CD4-positive, CD25-positive, alpha-beta regulatory T cell (primary cell): ENCODE measurements at regions not wholly inside any gene's neighbourhood (a gene's known extent, or its start where the extent isn't known, plus 50 kb on each side); places are given as distances from the start of the nearest gene placed in this dataset.

Experiments used
- ATAC-seq, 2 donors: fragments of 150-1000 bp; cut with Tn5 transposase; one replicate each; pipeline ENCODE4 v1.10.0; 2021; ENCODE audit warnings: low read depth in 2 of 2, moderate number of reproducible peaks in 2 of 2, moderate library complexity in 1 of 2
- DNase-seq, 3 donors: peaks; one replicate each; pipeline versions ENCODE4 v3.0.0 to v3.0.0-alpha.2; 2012 to 2022; ENCODE audit warnings: mixed read lengths in 1 of 3
- H3K27ac ChIP-seq: one replicate; pipeline ENCODE4 v1.7.0; 2013; ENCODE audit warnings: mild to moderate bottlenecking, low read length; ENCODE audit not compliant: insufficient read depth, poor library complexity, severe bottlenecking
- H3K27me3 ChIP-seq: one replicate; pipeline ENCODE4 v1.7.0; 2013; ENCODE audit warnings: low read length; ENCODE audit not compliant: control insufficient read depth, insufficient read depth
- H3K36me3 ChIP-seq: one replicate; pipeline ENCODE4 v1.7.0; 2013; ENCODE audit warnings: mild to moderate bottlenecking, low read length, moderate library complexity; ENCODE audit not compliant: control insufficient read depth, insufficient read depth
- H3K4me1 ChIP-seq: 2 replicates; pipeline ENCODE4 v1.7.0; 2013; ENCODE audit warnings: mild to moderate bottlenecking, low read length; ENCODE audit not compliant: insufficient read depth, control insufficient read depth, poor library complexity, severe bottlenecking
- H3K4me3 ChIP-seq: one replicate; pipeline ENCODE4 v1.7.0; 2013; ENCODE audit warnings: low read depth, mild to moderate bottlenecking, low read length, moderate library complexity
- H3K9me3 ChIP-seq, 2 experiments: 1 replicate in 1 of 2; 2 replicates in 1 of 2; pipeline ENCODE4 v1.7.0; 2013; ENCODE audit warnings: low read length in 2 of 2, mild to moderate bottlenecking in 1 of 2, moderate library complexity in 1 of 2; ENCODE audit not compliant: control insufficient read depth in 2 of 2
- H3K27ac Mint-ChIP-seq, 3 donors: one replicate each; pipeline ENCODE4 v1.8.0; 2020 to 2022; ENCODE audit warnings: mild to moderate bottlenecking in 3 of 3, mixed read lengths in 3 of 3, moderate library complexity in 2 of 3
- H3K27me3 Mint-ChIP-seq: one replicate; pipeline ENCODE4 v1.8.0; 2022; ENCODE audit warnings: mild to moderate bottlenecking, mixed read lengths
- H3K36me3 Mint-ChIP-seq: one replicate; pipeline ENCODE4 v1.8.0; 2020; ENCODE audit warnings: mixed read lengths
- H3K4me1 Mint-ChIP-seq, 4 donors: one replicate each; pipeline ENCODE4 v1.8.0; 2020 to 2022; ENCODE audit warnings: mixed read lengths in 4 of 4, mild to moderate bottlenecking in 1 of 4
- H3K4me3 Mint-ChIP-seq, 4 donors: one replicate each; pipeline ENCODE4 v1.8.0; 2020 to 2022; ENCODE audit warnings: mild to moderate bottlenecking in 4 of 4, mixed read lengths in 4 of 4, moderate library complexity in 3 of 4
- H3K9me3 Mint-ChIP-seq, 7 donors: one replicate each; pipeline ENCODE4 v1.8.0; 2020 to 2022; ENCODE audit warnings: mixed read lengths in 7 of 7, mild to moderate bottlenecking in 3 of 7, moderate library complexity in 2 of 7

DNA sequence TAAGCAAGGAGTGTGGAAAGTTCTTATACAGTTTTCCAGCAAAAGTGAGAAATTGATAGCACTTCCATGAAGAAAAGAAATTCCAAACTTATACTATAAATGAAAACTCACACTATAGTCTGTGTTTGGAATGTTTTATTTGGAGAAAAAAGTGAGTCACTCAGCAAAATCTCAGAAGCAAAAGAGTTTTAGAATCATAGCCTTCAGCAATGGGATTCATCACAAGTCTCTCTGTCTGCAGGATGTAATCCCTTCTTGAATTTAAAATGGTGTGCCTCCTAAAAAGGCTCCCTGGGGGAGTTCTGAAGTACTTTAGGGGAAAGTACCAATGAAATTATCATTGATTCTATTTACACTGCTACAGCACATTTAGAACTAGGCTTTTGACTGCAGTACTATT, 756.4 kb downstream of the XPNPEP1 start:
- Histone ChIP-seq H3K4me1 (no peaks in the 10 kb centered on the region), H3K27me3 (no peaks in the 10 kb centered on the region), H3K9me3 (no peaks in the 10 kb centered on the region), H3K4me3 (no peak overlapping the region), H3K36me3 (no peaks in the 10 kb centered on the region), H3K27ac (no peak overlapping the region)
- no peak overlapping the region for H3K27ac Mint-ChIP-seq
- no peaks in the 10 kb centered on the region for H3K27me3 Mint-ChIP-seq
- H3K4me1 Mint-ChIP-seq: peaks cover 0 to 2% (median 0%) of the 10 kb centered on the region in 4 donors
- H3K36me3 Mint-ChIP-seq: no peaks in the 10 kb centered on the region
- no peak for DNase-seq
- peaks cover 2 to 10% (median 7%) of the 10 kb centered on the region in 7 donors for H3K9me3 Mint-ChIP-seq
- no peak overlapping the region for H3K4me3 Mint-ChIP-seq
- ATAC-seq: no peak

DNA sequence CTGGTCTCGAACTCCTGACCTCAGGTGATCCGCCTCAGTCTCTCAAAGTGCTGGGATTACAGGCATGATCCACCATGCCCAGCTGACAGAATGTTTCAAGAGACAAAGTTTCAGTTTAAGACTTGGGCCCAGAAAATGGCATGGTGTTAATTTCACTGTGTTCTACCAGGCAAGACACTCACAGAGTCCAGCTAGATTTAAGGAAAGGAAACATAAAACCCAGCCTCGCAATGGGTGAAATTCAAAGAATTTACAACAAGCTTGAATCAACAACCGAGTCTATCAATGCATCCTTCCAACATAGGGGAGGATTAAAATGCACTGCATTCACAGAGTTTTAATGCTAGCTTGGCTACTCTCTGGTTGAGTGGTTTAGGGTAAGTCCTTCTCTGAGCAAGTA, 764.0 kb downstream of the XPNPEP1 start:
- Mint-ChIP-seq H3K4me3 (no peak overlapping the region), H3K27ac (no peak overlapping the region), H3K4me1 (no peaks in the 10 kb centered on the region), H3K27me3 (no peaks in the 10 kb centered on the region), H3K9me3 (peaks cover 5 to 25% (median 9%) of the 10 kb centered on the region in 7 donors), H3K36me3 (no peaks in the 10 kb centered on the region)
- Histone ChIP-seq H3K27me3 (no peaks in the 10 kb centered on the region), H3K27ac (no peak overlapping the region), H3K36me3 (no peaks in the 10 kb centered on the region), H3K4me3 (no peak overlapping the region), H3K4me1 (no peaks in the 10 kb centered on the region), H3K9me3 (peaks cover 0 to 3% of the 10 kb centered on the region in 2 experiments)
- no peak for ATAC-seq
- no peak for DNase-seq

DNA sequence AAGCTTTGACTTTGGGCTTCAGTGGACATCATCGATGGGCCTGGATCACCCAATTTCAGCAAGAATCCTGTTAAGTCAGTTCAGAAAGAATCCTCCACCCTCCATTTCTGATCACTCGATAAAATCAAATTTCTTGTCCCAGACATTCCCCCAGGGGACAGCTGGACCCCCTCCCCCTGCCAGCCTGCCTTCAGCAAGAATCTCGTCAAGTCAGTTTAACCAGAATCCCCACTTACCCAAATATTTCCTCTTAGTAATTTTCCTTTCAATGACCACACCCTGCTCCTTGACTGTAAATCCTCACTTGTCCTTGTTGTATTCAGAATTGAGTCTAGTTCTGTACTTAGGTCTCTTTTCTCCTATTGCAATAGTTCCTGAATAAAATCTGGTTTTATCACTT, 766.9 kb downstream of the XPNPEP1 start:
- H3K27ac Mint-ChIP-seq: no peak overlapping the region
- Histone ChIP-seq H3K27me3 (no peaks in the 10 kb centered on the region), H3K4me3 (no peak overlapping the region), H3K9me3 (peaks cover 2 to 4% of the 10 kb centered on the region in 2 experiments), H3K36me3 (no peaks in the 10 kb centered on the region), H3K27ac (no peak overlapping the region), H3K4me1 (no peaks in the 10 kb centered on the region)
- DNase-seq: no peak
- ATAC-seq: no peak
- no peaks in the 10 kb centered on the region for H3K36me3 Mint-ChIP-seq
- H3K9me3 Mint-ChIP-seq: peaks cover 5 to 31% (median 9%) of the 10 kb centered on the region in 7 donors
- no peaks in the 10 kb centered on the region for H3K4me1 Mint-ChIP-seq
- H3K27me3 Mint-ChIP-seq: no peaks in the 10 kb centered on the region
- no peak overlapping the region for H3K4me3 Mint-ChIP-seq

DNA sequence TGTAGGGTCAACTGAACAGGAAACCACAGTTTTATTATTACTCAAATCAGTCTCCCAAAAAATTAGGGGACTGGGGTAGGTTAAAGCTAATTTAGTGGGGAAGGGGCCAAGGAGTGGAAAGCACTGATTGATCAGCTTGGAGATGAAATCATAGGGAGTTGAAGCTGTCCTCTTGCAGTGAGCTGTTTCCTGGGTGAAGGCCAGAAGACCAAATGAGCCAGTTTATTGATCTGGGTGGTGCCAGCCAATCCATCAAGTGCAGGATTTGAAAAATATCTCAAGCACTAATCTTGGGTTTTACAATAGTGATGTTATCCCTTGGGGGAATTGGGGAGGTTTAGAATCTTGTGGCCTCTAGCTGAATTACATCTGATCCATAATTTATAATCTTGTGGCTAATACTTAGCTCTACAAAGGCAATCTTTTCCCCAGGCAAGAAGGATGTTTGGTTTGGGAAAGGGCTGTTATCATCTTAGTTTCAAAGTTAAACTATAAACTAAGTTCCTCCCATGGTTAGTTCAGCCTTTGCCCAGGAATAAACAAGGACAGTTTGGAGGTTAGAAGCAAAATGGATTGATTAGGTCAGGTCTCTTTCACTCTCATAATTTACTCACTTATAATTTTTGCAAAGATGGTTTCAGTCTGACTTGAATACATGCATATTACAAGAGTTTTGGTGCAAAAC, 773.5 kb downstream of the XPNPEP1 start:
- ATAC-seq: no peak
- DNase-seq: no peak
- H3K27me3 ChIP-seq: no peaks in the 10 kb centered on the region
- H3K27me3 Mint-ChIP-seq: no peaks in the 10 kb centered on the region
- no peaks in the 10 kb centered on the region for H3K36me3 Mint-ChIP-seq
- no peak overlapping the region for H3K27ac ChIP-seq
- H3K36me3 ChIP-seq: no peaks in the 10 kb centered on the region
- no peak overlapping the region for H3K4me3 ChIP-seq
- no peak overlapping the region for H3K4me3 Mint-ChIP-seq
- peaks cover 0 to 4% of the 10 kb centered on the region in 2 experiments for H3K9me3 ChIP-seq
- no peaks in the 10 kb centered on the region for H3K4me1 Mint-ChIP-seq
- H3K9me3 Mint-ChIP-seq: peaks cover 6 to 25% (median 6%) of the 10 kb centered on the region in 7 donors
- no peaks in the 10 kb centered on the region for H3K4me1 ChIP-seq
- no peak overlapping the region for H3K27ac Mint-ChIP-seq

DNA sequence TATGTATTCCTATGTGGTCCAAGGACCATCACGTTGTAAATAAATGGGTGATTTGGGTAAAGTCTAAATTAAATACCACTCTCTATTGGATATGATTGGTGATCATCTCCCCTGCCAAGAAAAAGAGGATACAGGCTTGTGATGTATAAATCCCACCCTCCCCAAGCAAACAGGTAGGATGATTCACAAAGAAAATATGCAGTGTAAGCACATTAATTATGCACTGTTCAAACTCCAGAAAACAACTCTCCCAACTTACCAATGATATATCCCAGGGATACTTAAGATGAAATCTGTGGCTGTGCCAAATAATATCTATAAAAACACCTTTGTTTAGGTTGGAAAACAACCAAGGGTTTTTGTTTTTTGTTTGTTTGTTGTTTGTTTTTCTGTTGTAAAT, 795.9 kb downstream of the XPNPEP1 start:
- H3K9me3 Mint-ChIP-seq: peaks cover 0 to 11% (median 3%) of the 10 kb centered on the region in 7 donors
- Histone ChIP-seq H3K4me1 (no peaks in the 10 kb centered on the region), H3K4me3 (no peak overlapping the region), H3K9me3 (no peaks in the 10 kb centered on the region), H3K36me3 (no peaks in the 10 kb centered on the region), H3K27ac (no peak overlapping the region), H3K27me3 (no peaks in the 10 kb centered on the region)
- H3K27me3 Mint-ChIP-seq: no peaks in the 10 kb centered on the region
- no peak overlapping the region for H3K27ac Mint-ChIP-seq
- ATAC-seq: no peak
- no peak overlapping the region for H3K4me3 Mint-ChIP-seq
- no peaks in the 10 kb centered on the region for H3K4me1 Mint-ChIP-seq
- H3K36me3 Mint-ChIP-seq: no peaks in the 10 kb centered on the region
- no peak for DNase-seq

DNA sequence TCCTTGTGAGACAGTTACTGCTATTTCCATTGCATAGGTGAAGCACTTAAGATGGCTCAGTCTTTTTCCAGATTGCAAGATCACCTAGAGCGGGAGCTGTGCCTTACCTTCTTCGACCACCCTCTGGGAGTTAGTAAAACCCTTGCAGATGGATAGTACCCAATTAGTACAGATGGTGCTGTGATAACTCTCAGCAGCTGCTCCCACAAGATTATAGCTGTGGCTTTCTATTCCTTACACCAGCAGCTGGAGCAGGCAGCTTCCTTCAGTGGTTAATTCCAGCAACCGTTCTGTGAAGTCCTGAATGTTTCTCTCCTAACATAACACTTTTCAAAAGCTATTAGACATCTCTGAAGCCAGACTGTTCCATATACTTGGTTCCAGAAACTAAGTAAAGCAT, 796.8 kb downstream of the XPNPEP1 start:
- Mint-ChIP-seq H3K27ac (no peak overlapping the region), H3K4me1 (no peaks in the 10 kb centered on the region), H3K36me3 (no peaks in the 10 kb centered on the region), H3K27me3 (no peaks in the 10 kb centered on the region), H3K9me3 (peaks cover under 1 to 11% (median 4%) of the 10 kb centered on the region in 7 donors), H3K4me3 (no peak overlapping the region)
- Histone ChIP-seq H3K4me3 (no peak overlapping the region), H3K27ac (no peak overlapping the region), H3K9me3 (no peaks in the 10 kb centered on the region), H3K36me3 (no peaks in the 10 kb centered on the region), H3K27me3 (no peaks in the 10 kb centered on the region), H3K4me1 (no peaks in the 10 kb centered on the region)
- DNase-seq (no peak), ATAC-seq (no peak)

DNA sequence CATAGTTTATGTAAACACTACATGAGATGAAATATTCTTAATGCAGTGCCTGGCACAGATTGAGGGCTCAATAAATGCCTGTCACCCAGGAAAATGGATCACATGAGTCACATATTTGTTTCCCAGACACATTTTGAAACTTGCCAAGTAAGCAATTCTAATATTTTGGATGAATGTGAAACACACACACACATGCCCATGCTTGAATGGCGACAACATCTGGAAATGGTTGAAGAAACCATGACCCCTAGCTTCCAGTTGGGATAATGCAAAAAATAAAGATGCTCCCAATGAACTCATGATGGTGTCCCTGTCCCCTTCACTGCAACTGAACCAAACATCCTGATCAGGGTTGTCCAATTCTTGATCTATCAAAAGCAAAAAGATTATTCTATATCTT, 797.3 kb downstream of the XPNPEP1 start:
- Histone ChIP-seq H3K27ac (no peak overlapping the region), H3K9me3 (no peaks in the 10 kb centered on the region), H3K36me3 (no peaks in the 10 kb centered on the region), H3K27me3 (no peaks in the 10 kb centered on the region), H3K4me1 (no peaks in the 10 kb centered on the region), H3K4me3 (no peak overlapping the region)
- H3K9me3 Mint-ChIP-seq: peaks cover 1 to 11% (median 4%) of the 10 kb centered on the region in 7 donors
- DNase-seq: no peak
- no peaks in the 10 kb centered on the region for H3K36me3 Mint-ChIP-seq
- no peak overlapping the region for H3K4me3 Mint-ChIP-seq
- H3K27me3 Mint-ChIP-seq: no peaks in the 10 kb centered on the region
- no peak overlapping the region for H3K27ac Mint-ChIP-seq
- no peak for ATAC-seq
- H3K4me1 Mint-ChIP-seq: no peaks in the 10 kb centered on the region

DNA sequence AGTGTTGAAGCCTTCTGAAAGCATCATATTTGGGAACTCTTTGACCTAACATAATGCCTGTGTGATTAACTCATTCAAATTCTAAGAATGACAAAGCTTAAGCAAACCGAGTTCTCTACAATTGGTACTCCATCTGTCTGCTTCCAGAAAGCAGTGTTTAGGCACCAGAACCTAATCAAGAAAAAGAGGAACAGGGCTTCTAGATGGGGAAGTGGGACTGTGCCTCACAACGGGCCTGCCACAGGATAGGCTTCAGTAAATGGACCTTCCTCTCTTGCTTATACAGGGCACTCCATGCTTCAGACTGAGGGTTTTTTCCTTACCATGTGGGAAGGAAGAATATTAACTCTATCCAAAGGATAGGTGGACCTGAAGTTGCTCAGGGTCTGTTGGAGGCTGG, 808.1 kb downstream of the XPNPEP1 start:
- no peaks in the 10 kb centered on the region for H3K27me3 ChIP-seq
- peaks cover 0 to 21% (median 9%) of the 10 kb centered on the region in 7 donors for H3K9me3 Mint-ChIP-seq

More for the DNA sequence above, 808.1 kb downstream of the XPNPEP1 start:
- no peak overlapping the region for H3K27ac ChIP-seq
- no peak overlapping the region for H3K4me3 ChIP-seq
- H3K4me1 ChIP-seq: no peaks in the 10 kb centered on the region
- H3K4me1 Mint-ChIP-seq: no peaks in the 10 kb centered on the region
- ATAC-seq (no peak), DNase-seq (no peak)
- H3K36me3 ChIP-seq: no peaks in the 10 kb centered on the region
- no peak overlapping the region for H3K27ac Mint-ChIP-seq
- H3K9me3 ChIP-seq: peaks cover 0 to 12% of the 10 kb centered on the region in 2 experiments
- no peaks in the 10 kb centered on the region for H3K27me3 Mint-ChIP-seq
- no peaks in the 10 kb centered on the region for H3K36me3 Mint-ChIP-seq
- no peak overlapping the region for H3K4me3 Mint-ChIP-seq
